Esophagus squamous epithelium (tissue), 4 donors: ENCODE measurements at regions not wholly inside any gene's neighbourhood (a gene's known extent, or its start where the extent isn't known, plus 50 kb on each side); places are given as distances from the start of the nearest gene placed in this dataset.

Source experiments
- small RNA-seq, 4 donors: library from RNA; depleted of rRNA; stranded (forward); fragments of <200 nt; gene quantifications; one replicate each; pipeline ENCODE3, GENCODE V24; 2016

Small RNA genes in the stretch of these regions (small RNA-seq; reads per million reads assigned to genes)
- 0 reads per million in 4 donors for gene AC112187.2
